ENCODE measurements at regions not wholly inside any gene's neighbourhood (a gene's known extent, or its start where the extent isn't known, plus 50 kb on each side); places are given as distances from the start of the nearest gene placed in this dataset.

DNA sequence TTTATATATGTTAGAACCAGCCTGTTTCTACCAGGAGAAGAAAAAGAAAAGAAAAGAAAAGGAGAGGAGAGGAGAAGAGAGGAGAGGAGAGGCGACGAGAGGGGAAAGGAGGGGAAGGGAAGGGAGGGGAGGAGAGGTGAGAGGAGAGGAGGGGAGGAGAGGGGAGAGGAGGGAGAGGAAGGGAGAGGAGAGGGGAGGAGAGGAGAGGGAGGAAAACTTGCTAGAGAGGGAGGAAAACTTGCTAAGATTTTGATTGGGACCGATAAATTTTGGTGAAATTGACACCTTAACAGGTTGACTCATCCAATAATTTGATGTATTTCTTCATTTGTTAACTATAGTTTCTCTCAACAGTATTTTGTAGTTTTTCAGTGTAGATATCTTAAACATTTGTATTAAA lies 164.0 kb upstream of the SYT1 start:
- TF ChIP-seq, protein P1, sequence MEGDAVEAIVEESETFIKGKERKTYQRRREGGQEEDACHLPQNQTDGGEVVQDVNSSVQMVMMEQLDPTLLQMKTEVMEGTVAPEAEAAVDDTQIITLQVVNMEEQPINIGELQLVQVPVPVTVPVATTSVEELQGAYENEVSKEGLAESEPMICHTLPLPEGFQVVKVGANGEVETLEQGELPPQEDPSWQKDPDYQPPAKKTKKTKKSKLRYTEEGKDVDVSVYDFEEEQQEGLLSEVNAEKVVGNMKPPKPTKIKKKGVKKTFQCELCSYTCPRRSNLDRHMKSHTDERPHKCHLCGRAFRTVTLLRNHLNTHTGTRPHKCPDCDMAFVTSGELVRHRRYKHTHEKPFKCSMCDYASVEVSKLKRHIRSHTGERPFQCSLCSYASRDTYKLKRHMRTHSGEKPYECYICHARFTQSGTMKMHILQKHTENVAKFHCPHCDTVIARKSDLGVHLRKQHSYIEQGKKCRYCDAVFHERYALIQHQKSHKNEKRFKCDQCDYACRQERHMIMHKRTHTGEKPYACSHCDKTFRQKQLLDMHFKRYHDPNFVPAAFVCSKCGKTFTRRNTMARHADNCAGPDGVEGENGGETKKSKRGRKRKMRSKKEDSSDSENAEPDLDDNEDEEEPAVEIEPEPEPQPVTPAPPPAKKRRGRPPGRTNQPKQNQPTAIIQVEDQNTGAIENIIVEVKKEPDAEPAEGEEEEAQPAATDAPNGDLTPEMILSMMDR (IDR thresholded peaks at IDR 0.05 in 8 of 11, conservative IDR thresholded peaks at IDR 0.05 in 3 of 11): no peak
- no peak for TF ChIP-seq POLR2AphosphoS5 (IDR thresholded peaks at IDR 0.05)

All from spleen (tissue), 7 donors.